Stimulated activated CD4-positive, alpha-beta T cell treated with anti-CD3 and anti-CD28 coated beads, TNF-alpha, amount 100 ng/mL, for 48 hours (primary cell): ENCODE measurements at regions not wholly inside any gene's neighbourhood (a gene's known extent, or its start where the extent isn't known, plus 50 kb on each side); places are given as distances from the start of the nearest gene placed in this dataset.

Experiments
- DNase-seq, 3 donors: peaks; one replicate each; pipeline ENCODE4 v3.0.0-alpha.2; 2020; ENCODE audit warnings: low read depth in 3 of 3

DNA sequence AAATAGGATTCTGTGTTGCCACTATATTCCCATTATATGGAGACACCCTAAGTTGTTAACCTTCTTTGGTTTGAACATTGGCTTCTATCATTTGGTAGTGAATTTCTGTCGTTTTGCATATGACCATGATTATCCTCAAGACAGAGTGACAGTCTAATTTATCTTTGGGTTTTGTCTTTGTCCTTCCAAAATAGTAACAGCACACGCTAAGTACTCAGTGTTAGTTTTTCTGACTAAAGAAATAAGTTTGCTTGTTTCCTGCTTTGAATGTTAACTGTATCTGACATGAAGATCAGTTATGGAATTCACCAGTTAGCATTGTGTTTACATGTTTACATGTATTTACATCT lies 352.5 kb upstream of the GRM7 start:
- DNase-seq = no peak

GRCh38 chr3:6509576-6509975 lies 351.3 kb upstream of the GRM7 start:
- DNase-seq = no peak

DNA sequence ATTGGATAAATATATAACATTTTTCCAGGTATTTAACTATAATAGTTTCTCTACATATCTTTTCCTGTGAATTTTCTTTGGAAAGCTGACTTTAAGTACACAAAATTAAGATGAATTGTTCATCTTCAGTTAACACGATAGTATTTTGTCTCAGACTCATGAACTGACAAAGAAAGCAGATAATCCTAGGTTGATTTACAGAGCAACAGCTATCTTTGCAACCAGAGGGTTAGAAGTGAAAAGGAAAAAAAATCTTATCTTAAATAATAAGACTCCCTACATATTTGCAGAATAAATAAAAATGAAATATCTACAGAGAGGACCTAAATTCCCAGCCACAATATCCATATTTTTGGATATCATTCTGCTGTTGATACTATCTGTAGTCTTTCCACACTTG lies 350.2 kb upstream of the GRM7 start:
- DNase-seq = no peak

GRCh38 chr3:6512172-6512800 lies 348.6 kb upstream of the GRM7 start:
- DNase-seq = no peak

- DNase-seq = no peak
These were observed 344.8 kb upstream of the GRM7 start for GRCh38 chr3:6516143-6516542.

DNA sequence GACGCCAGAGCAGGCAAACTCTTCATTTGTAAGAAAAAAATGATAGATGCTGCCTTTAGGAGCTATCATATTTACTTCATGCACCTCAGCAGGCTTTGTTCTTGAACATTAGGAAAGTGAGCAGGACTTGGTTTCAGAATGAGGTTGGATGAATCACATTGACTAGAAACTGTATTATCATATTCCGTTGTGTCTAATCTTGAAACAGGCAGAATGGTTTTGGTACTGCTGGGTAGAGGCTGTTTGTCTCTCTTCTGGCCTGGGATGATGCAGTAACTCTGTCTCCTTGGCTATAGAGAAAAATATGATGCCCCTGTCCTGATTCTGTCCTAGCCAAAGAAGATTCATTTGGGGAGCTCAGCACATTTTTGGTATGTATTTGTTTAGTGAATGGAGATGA lies 344.2 kb upstream of the GRM7 start:
- DNase-seq = no peak

DNA sequence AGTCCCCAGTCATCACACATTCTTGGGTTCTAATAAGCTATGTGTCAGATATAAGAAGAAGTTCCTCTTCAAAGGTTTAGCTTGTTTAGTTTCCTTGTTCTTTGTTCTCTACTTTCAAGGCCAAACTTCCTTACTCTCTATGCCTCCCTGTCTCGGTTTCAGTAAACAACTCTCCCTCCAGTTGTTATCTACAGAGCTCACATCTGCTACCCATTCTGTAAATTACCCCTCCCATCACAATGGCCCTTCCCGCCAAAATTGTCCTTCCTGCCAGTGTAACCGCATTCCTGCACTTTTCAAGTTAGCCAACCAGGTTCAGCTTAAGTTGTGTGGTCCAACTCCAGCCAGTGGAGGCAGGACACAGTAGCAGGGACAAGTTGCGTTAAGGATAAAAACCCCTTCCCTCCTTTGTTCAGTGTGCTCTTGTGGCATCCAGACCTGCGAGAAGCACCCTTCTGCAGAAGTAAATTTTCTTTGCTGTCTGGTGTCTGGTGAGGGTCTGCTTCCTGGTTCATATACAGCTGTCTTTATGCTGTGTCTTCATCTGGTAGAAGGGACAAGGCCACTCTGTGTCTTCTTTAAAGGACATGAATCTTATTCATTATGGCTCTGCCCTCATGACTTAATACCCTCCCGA lies 342.1 kb upstream of the GRM7 start:
- DNase-seq = no peak

- no peak for DNase-seq
These were observed 339.4 kb upstream of the GRM7 start for GRCh38 chr3:6521369-6522113.

DNA sequence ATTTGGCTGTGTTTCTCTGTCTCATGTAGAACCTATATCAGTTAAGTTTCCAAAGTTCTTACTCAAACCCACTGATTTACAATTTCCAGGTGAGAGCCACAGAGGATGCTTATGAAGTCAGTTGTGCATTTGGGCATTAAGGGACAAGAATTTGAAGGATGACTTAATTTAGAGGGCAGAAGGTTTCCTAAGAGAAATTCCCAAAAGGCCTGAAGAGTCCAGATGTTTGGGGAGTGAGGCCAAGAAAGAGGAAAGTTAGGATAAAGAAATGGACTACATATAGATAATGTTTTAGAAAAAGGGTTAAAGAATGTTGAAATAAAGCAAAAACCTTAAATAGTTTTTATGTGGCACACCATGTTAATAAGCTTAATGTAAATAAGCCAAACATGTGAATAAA lies 338.7 kb upstream of the GRM7 start:
- no peak for DNase-seq

GRCh38 chr3:6523043-6523442 lies 337.9 kb upstream of the GRM7 start:
- DNase-seq = no peak

- no peak for DNase-seq
These were observed 336.4 kb upstream of the GRM7 start for GRCh38 chr3:6524479-6524878.

- no peak for DNase-seq
These were observed 334.6 kb upstream of the GRM7 start for GRCh38 chr3:6526321-6526720.

GRCh38 chr3:6526861-6527260 lies 334.1 kb upstream of the GRM7 start:
- no peak for DNase-seq

DNA sequence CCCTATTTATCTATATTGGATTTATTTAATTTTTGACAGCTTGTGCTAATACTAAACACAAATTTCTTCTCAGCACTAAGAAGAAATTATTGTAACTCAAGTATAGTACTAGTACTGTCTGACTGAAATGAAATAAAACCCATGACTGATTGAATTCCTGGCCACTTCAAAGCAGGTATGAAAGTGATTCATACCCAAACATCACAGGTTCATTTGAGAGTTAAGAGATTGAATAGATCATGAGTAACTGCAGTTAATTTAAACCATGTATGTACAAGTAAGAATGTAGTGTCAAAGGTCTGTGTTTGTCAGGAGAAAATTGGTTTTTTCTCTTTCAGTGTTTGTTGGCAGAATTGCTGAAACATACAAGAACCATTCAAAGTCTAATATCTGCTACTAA lies 332.0 kb upstream of the GRM7 start:
- DNase-seq = no peak

- DNase-seq = no peak
These were observed 329.8 kb upstream of the GRM7 start for GRCh38 chr3:6531153-6531552.

GRCh38 chr3:6532101-6532500 lies 328.8 kb upstream of the GRM7 start:
- DNase-seq = no peak

GRCh38 chr3:6540981-6541380 lies 319.9 kb upstream of the GRM7 start:
- no peak for DNase-seq

- no peak for DNase-seq
These were observed 318.1 kb upstream of the GRM7 start for GRCh38 chr3:6542795-6543194.

GRCh38 chr3:6549296-6549695 lies 311.6 kb upstream of the GRM7 start:
- DNase-seq = no peak

DNA sequence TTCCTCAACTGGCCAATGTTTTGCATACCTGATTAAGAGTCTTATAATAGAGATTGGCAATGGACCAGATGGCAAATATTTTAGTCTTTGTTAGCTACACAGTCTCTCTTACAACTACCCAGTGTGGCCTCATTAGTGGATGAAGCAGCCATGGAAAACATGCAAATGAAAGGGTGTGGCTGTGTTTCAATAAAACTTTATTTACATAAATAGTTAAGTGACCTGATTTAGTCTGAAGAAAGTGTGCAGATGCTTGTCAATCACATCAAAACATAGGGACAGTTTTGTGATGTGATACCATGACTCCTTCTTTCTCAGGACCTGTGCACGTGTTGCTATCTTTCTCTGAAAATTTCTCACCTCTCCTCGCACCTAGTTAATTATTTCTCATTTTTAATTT lies 309.8 kb upstream of the GRM7 start:
- no peak for DNase-seq

GRCh38 chr3:6560259-6560658 lies 300.7 kb upstream of the GRM7 start:
- DNase-seq = no peak

- DNase-seq = no peak
These were observed 293.7 kb upstream of the GRM7 start for GRCh38 chr3:6567241-6567640.

DNA sequence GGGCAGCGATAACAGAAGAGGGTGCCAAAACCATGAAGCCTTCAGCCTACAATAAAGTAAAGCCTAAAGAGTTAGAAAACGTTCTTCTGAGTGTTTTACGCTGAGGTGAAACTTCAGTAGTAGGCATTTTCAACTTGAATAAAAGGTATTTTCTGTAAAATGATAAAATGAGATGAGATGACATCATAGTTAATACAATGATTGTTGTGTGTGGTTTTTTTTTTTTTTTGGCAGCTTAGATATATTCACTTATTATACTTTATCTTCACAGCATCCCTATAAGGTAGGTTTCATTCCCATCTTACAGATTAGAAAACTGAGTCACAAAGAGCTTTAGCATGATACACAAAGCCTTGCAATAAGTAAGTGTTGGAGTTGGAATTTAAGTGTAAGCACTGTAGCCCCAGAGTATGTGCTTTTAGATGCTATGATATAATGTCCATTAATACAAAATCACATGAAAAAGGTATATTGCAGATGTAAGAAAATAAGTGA lies 291.9 kb upstream of the GRM7 start:
- DNase-seq = no peak
